HG03432 (cell line): ENCODE measurements at regions not wholly inside any gene's neighbourhood (a gene's known extent, or its start where the extent isn't known, plus 50 kb on each side); places are given as distances from the start of the nearest gene placed in this dataset.

Experiments
- ATAC-seq: cut with Tn5 transposase; IDR thresholded peaks from one replicate; pipeline ENCODE4 v1.9.1; 2021; ENCODE audit warnings: mild to moderate bottlenecking, moderate library complexity; ENCODE audit not compliant: unreplicated experiment

DNA sequence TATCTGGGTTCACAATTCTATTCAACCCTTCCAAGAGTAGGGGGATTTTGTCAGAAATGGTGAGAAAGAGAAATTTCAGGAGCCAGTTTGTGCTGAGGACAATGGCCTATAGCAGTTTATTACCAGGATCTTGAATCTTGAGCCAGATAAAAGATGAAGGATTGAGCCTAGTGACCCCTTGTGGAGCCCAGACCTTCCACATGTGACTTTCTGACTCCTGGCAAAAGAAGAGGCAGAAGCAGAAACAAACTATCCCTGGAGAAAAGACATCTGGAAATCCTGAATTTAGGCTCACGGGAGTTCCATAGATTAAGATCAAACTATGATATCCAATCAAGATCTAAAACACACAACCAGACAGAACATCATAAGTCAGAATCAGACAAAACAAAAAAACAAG, 60.9 kb upstream of the CHRM2 start:
- ATAC-seq = no peak

- no peak for ATAC-seq
These were observed 65.4 kb upstream of the CHRM2 start for GRCh38 chr7:136803028-136803427.

DNA sequence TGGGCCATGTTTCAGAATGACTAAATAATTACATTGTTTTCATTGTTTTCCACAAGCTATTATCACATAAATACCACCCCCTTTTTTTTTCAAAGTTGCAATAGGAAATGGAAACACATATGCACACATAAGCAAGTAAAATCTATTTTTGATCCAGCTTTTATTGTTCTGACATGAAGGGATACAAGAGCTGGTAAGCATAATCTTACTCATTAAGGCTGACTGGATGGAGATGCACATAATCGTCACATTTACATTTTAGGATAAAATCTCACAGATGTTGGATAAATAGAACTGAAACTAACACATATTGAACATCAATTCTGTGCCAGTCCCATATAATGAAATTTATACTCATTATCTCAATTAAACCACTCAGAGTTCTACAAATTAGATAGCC, 84.5 kb upstream of the CHRM2 start:
- ATAC-seq = no peak

GRCh38 chr7:136741941-136742340, 126.5 kb upstream of the CHRM2 start:
- ATAC-seq = no peak

- ATAC-seq = no peak
These were observed 139.5 kb upstream of the CHRM2 start for GRCh38 chr7:136728945-136729344.

GRCh38 chr7:136726460-136726859, 142.0 kb upstream of the CHRM2 start:
- ATAC-seq = no peak

GRCh38 chr7:136717910-136718557, 150.4 kb upstream of the CHRM2 start:
- no peak for ATAC-seq

DNA sequence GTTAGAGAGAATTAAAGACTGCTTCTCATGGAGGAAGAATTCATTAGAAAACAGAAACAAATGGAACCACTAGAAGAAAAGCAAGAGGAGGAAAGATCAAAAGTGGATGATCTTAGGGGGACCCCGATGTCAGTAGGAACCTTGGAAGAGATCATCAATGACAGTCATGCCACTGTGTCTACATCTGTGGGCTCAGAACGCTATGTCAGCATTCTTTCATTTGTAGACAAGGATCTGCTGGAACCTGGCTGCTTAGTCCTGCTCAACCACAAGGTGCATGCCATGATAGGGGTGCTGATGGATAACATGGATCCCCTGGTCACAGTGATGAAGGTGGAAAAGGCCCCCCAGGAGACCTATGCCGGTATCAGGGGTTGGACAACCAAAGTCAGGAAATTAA, 154.4 kb upstream of the CHRM2 start:
- no peak for ATAC-seq

DNA sequence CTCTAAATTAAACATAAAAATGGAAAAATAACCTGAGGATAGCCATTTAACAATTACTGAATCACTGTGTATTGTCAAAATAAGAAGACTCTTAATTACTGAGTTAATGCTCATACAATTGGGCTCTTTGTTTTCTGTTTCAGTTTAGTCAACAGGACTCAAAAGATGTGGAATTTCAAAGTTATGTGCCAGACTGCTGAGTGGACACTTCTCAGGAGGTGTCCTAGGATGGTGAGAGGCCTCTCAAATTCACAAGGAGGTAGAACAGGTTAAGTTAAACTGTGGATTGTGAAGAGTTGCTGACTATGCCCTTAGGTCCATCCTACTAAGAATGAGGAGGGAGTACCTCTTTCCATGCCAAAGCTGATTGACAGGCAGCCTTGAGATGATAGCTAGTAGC, 157.7 kb upstream of the CHRM2 start:
- no peak for ATAC-seq

- no peak for ATAC-seq
These were observed 158.6 kb upstream of the CHRM2 start for GRCh38 chr7:136709876-136710275.

DNA sequence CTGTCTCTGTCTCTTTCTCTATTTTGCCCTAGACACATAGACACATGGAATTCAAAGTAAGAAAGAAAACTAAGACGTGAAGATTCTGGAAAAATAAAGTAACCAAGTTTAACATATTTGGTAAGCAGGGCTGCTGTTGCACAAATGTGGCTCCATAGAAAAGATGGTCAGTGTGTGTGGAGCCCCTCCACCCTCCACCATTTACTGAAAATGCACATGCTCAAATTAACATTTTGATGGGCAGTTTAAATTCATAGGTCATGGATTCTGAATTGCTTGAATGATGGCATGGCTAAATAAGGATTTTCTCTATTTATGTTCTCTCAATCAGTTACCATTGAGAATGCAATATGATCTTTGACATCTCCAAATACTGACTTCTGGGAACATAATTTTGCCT, 165.5 kb upstream of the CHRM2 start:
- no peak for ATAC-seq

GRCh38 chr7:136698977-136699376, 169.5 kb upstream of the CHRM2 start:
- no peak for ATAC-seq

- ATAC-seq = no peak
These were observed 170.2 kb upstream of the CHRM2 start for GRCh38 chr7:136698231-136698630.

DNA sequence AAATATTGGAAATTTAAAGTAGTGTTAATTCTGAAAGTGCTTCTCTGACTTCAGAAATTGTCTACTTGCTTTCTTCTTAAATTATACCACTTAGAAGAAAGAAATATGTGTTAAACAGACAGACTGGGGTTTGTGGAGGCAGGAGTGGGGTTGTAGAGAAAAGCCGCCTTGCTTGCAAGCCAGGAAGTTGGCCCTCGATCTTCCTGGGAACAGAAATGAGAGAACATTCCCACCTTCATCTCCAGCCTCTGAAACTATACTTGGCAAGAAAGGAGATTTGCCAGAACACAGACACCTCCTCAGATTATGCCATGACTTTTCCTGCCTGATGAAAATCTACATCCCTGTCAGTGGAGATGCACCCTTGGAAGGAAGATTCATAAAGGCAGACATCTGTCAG, 171.2 kb upstream of the CHRM2 start:
- ATAC-seq = no peak

DNA sequence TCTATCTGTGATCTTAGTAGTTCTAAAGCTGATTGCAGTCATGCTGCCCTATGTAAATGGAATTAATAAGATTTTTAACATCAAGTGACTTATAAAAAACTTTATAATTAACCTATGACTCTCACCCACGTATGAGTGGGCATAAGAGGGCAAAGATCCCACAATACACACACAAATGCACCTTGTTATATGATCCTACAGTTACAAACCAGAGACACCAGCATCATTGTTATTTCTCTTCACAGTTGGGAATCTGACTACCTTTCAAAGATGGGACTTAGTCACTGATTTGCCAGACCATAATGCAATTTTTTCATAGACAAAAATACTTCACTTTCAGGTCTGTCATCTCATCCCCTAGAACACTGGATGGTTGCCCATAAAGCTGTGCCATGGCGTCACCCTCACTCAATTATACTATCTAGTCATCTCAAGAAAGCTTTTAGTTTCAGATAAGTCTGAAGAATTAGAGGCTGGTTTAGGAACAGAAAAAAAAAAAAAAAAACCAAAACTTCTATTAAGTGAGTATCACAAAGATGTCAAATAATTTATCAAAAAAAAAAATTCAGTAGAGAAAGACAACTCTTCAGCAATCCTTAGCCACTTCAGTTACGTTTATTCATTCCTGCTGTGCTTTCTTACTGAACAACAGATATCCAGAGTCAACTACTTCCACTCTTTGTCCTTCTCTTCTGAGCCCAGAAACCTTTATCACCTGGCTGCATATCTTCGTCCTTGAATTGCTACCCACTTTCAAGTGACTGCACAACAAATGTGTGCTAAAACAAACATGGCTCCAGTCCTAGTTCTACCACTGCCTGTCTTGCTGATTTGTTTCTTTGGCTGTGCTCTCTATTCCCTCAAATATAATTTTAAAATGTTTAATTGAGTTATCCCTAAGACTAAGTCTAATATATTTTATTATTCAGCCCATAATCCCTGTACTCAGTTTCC, 175.0 kb upstream of the CHRM2 start:
- peak; percentile 73 for ATAC-seq

- no peak for ATAC-seq
These were observed 176.2 kb upstream of the CHRM2 start for GRCh38 chr7:136692221-136692620.

DNA sequence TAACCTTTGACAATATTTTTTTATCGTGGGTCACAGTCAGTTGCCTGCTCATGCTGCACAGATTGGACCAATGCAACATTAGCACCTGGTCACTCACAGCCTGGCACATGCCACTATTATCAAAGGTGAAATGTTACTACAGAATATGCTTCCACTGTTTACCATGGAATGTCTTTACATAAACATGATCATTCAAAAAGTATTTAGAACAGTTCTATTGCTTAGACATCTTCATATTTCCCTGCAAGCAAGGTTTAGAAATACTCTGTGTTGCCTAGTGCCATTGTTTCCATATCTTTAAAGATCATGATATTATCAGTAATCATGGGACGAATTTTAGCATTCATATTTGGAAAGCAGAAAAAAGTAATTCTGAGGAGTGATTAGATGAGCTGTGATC, 179.9 kb upstream of the CHRM2 start:
- ATAC-seq = no peak

- ATAC-seq = peak; percentile 63
These were observed 180.6 kb upstream of the CHRM2 start for GRCh38 chr7:136687693-136688322.

GRCh38 chr7:136685501-136686173, 182.8 kb upstream of the CHRM2 start:
- no peak for ATAC-seq

GRCh38 chr7:136677471-136678365, 190.7 kb upstream of the CHRM2 start:
- peak; percentile 89 for ATAC-seq
